ENCODE measurements at regions not wholly inside any gene's neighbourhood (a gene's known extent, or its start where the extent isn't known, plus 50 kb on each side); places are given as distances from the start of the nearest gene placed in this dataset.

- no peak for DNase-seq
These were observed 581.6 kb downstream of the HAO1 start for GRCh38 chr20:7358670-7359069.

GRCh38 chr20:7359739-7360138 lies 580.5 kb downstream of the HAO1 start:
- DNase-seq = no peak

GRCh38 chr20:7361321-7361720 lies 578.9 kb downstream of the HAO1 start:
- no peak for DNase-seq

- no peak for DNase-seq
These were observed 578.3 kb downstream of the HAO1 start for GRCh38 chr20:7361931-7362330.

- DNase-seq = no peak
These were observed 577.7 kb downstream of the HAO1 start for GRCh38 chr20:7362601-7363000.

- no peak for DNase-seq
These were observed 574.1 kb downstream of the HAO1 start for GRCh38 chr20:7366189-7366588.

GRCh38 chr20:7371518-7372163 lies 568.6 kb downstream of the HAO1 start:
- DNase-seq = no peak

GRCh38 chr20:7375905-7376304 lies 564.4 kb downstream of the HAO1 start:
- no peak for DNase-seq

GRCh38 chr20:7378864-7379605 lies 561.2 kb downstream of the HAO1 start:
- no peak for DNase-seq

GRCh38 chr20:7379621-7380220 lies 560.5 kb downstream of the HAO1 start:
- DNase-seq = no peak

- no peak for DNase-seq
These were observed 557.0 kb downstream of the HAO1 start for GRCh38 chr20:7383216-7383615.

GRCh38 chr20:7387638-7388193 lies 552.5 kb downstream of the HAO1 start:
- DNase-seq = no peak

GRCh38 chr20:7389216-7389615 lies 551.0 kb downstream of the HAO1 start:
- no peak for DNase-seq

GRCh38 chr20:7392542-7393206 lies 547.6 kb downstream of the HAO1 start:
- DNase-seq = no peak

- no peak for DNase-seq
These were observed 541.1 kb downstream of the HAO1 start for GRCh38 chr20:7399114-7399513.

- no peak for DNase-seq
These were observed 540.7 kb downstream of the HAO1 start for GRCh38 chr20:7399575-7399974.

GRCh38 chr20:7406671-7407070 lies 533.6 kb downstream of the HAO1 start:
- DNase-seq = no peak

GRCh38 chr20:7410150-7410549 lies 530.1 kb downstream of the HAO1 start:
- DNase-seq = no peak

GRCh38 chr20:7411075-7411474 lies 529.2 kb downstream of the HAO1 start:
- no peak for DNase-seq

GRCh38 chr20:7415427-7415826 lies 524.8 kb downstream of the HAO1 start:
- DNase-seq = no peak

GRCh38 chr20:7416382-7416781 lies 523.9 kb downstream of the HAO1 start:
- DNase-seq = no peak

GRCh38 chr20:7420345-7420744 lies 519.9 kb downstream of the HAO1 start:
- DNase-seq = no peak

- no peak for DNase-seq
These were observed 513.3 kb downstream of the HAO1 start for GRCh38 chr20:7426890-7427496.
